GM21528 (cell line): ENCODE measurements at regions not wholly inside any gene's neighbourhood (a gene's known extent, or its start where the extent isn't known, plus 50 kb on each side); places are given as distances from the start of the nearest gene placed in this dataset.

Experiments used
- ATAC-seq: cut with Tn5 transposase; IDR thresholded peaks from one replicate; pipeline ENCODE4 v1.9.1; 2021; ENCODE audit warnings: mild to moderate bottlenecking, moderate library complexity; ENCODE audit not compliant: unreplicated experiment, low FRiP score

DNA sequence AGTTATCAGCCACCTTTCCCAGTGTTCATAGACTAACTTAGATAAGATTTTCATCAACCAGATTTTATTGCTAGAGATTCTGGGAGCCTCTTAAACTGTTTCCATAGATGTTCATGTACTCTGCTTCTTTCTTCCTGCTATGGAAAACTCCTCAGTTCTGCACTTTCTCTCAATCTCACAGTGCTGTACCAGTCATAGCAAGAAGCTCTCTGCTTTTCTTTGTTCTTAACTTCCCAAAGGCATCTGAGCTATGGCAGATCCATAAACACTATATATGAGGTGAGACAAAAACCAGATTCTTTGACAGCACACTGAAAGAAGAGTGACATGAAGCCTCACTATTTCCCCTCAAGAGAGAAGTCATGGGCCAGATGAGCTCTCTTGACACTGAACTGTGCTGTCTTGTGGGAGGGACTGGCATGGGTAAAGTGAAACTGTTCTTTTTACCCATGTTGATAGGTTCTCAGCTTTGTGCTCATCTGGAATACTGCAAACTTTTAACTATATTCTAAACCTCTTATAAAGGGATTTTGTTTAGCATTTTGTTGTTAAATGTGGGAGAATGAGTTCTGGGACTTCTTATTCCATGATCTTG is 64.2 kb upstream of the LYPLAL1 start:
- ATAC-seq = peak; percentile 81

DNA sequence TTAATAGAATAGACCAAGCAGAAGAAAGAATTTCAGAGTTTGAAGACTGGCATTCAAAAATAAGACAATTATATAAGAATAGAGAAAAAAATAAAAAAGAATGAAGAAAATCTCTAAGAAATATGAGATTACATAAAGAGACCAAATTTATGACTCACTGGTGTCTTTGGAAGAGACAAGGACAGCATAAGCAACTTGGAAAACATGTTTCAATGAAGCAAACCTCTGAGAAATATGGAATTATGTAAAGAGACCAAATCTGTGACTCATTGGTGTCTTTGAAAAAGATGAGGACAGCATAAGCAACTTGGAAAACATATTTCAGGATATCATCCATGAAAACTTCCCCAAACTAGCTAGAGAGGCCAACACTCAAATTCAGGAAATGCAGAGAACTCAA is 60.4 kb upstream of the LYPLAL1 start:
- no peak for ATAC-seq

- ATAC-seq = no peak
These were observed 59.7 kb upstream of the LYPLAL1 start for GRCh38 chr1:219114014-219114413.

- ATAC-seq = no peak
These were observed 53.8 kb upstream of the LYPLAL1 start for GRCh38 chr1:219119839-219120238.

DNA sequence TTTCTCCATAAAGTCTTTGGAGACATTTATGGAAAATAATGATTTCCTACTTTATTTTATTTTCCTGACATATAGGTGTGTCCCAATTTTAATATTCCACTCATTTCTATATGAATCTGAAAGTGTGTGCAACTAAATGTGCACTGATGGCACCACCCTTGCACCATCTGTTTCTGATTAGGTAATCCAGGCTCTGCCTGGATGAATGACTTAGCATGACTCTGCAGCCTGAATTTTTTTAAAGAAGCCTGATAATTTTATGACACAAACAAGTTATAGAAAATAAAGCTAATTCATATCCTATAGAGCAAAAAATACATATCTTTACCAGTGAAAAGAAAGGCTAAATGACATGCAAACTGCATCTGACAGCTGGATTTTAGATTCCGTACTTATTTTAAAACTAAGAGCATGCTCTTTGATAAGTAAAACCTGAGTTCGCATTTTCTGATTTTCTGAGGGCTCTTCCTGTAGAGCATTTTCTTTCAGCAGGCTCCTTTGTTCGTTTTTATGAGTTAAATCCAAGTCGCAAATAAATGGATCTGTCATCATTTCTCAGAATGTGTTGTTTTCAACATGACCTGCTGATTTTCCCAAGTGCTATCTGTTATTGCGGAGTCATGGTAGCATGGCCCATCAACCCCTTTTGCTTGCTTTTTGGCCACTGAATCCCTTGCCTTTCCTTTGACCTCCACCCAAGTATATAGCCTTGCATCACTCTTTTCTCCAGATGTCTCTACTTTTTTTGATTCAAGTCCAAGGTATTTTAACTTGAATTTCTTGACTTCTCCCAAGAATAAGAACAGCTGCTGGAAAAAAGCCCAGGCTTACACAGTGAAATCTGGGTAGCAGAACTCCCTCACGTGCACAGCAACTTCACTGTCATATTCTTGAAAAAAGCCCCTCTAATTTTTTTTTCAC is 52.8 kb upstream of the LYPLAL1 start:
- ATAC-seq = no peak

- ATAC-seq = no peak
These were observed 52.0 kb upstream of the LYPLAL1 start for GRCh38 chr1:219121679-219122078.

DNA sequence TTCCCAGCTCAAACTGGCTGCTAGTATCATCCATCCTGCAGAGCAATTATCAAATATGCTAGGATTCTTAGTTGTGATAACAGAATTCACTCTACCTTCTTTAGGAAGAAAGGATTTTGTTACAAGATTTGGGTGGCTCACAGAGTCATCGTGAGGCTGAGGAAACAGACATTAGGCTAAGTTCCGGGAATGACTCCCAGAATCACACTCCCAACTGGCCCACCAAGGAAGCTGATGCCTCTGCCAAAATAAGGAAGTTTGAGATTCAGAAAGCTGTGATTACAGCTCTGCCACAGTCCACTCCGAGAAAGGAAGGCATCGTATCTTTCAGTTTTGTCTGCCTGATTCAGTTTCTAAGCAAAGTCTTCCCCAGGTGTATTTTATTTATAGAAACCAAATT is 50.6 kb upstream of the LYPLAL1 start:
- no peak for ATAC-seq
